GM19025 (cell line): ENCODE measurements at regions not wholly inside any gene's neighbourhood (a gene's known extent, or its start where the extent isn't known, plus 50 kb on each side); places are given as distances from the start of the nearest gene placed in this dataset.

Experiments
- ATAC-seq: cut with Tn5 transposase; IDR thresholded peaks from one replicate; pipeline ENCODE4 v1.9.1; 2021; ENCODE audit warnings: mild to moderate bottlenecking, low read depth, moderate library complexity; ENCODE audit not compliant: unreplicated experiment

GRCh38 chr12:90333939-90334338 lies 621.0 kb downstream of the CCER1 start:
- ATAC-seq, result no peak

GRCh38 chr12:90333424-90333823 lies 621.6 kb downstream of the CCER1 start:
- no peak for ATAC-seq

GRCh38 chr12:90331821-90332220 lies 623.2 kb downstream of the CCER1 start:
- no peak for ATAC-seq

DNA sequence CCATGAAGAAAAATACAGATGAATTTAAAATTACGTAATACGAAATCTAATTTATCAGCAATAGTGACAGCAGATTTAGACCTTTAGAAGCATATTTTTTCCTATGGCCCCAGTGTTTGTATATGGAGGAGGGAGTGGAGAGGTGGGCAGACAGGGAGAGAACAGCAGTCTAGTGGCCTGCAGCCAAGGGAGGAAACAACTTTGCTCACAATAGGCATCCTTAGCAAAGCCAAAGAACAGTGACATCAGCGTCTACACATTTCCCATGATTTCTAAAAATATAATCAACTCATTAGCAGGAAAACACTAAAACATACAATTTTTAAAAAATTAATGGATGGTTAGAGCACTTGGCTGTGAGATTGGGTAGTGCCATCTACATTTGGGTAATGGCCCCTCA lies 622.6 kb upstream of the ATP2B1 start:
- no peak for ATAC-seq

- ATAC-seq, result no peak
Measured at GRCh38 chr12:90327793-90328743, 619.4 kb upstream of the ATP2B1 start.

DNA sequence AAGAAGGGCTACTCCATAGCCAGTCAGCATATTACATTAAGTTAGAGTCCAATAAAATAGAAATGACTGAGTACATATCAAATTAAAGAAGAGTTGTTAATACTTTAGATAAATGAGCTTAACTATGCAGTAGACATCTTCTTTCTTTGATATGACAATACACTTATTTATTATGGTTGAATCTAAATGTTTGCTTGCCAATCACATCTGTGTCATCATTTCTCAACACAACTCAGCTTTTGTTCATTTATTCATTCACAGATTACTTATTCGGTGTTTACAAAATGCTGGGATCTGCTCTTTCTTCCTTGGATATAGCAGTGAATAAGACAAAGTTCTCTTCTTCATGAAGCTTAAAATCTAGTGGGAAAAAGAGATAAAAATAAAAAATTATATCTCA lies 614.6 kb upstream of the ATP2B1 start:
- no peak for ATAC-seq

DNA sequence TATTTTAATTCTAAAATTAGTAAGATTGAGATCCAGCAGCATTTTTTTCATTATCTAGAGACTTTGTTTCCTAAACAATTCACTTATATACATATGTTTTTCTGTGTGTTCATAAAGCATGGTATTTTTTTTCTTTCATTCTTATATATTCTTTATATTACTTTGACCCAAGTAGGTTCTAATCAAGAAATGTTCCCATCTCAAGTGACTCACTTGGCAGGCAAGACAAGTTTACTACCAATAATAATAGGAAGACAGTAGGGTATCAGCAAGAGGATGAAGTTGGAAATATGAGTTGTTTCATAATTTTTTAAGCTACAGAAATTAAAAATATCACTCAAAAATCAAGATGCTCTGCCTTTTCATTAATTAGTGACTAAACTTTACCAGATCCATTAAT lies 613.4 kb upstream of the ATP2B1 start:
- ATAC-seq, result no peak

GRCh38 chr12:90321369-90321768 lies 612.7 kb upstream of the ATP2B1 start:
- no peak for ATAC-seq

DNA sequence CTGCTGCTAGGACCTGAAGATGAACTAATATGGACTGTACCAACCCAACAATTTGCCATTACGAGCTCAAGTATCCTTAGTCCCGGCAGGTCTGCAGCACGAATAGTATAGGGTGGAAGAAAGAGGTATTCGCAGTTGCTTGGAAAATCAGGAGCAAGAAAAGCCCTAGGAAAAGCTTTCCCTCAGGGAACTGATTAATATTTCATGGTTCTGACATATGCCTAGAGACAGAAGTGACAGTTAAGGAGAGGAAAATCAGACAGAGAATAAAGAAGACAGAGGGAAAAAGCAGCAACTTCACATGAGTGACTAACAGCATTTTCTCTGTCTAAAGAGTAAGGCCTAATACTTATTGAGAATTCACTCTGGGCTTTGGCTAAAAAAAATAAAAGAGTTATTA lies 602.9 kb upstream of the ATP2B1 start:
- ATAC-seq, result no peak

- no peak for ATAC-seq
Measured at GRCh38 chr12:90305379-90305778, 596.7 kb upstream of the ATP2B1 start.

GRCh38 chr12:90304231-90304630 lies 595.6 kb upstream of the ATP2B1 start:
- ATAC-seq, result no peak

DNA sequence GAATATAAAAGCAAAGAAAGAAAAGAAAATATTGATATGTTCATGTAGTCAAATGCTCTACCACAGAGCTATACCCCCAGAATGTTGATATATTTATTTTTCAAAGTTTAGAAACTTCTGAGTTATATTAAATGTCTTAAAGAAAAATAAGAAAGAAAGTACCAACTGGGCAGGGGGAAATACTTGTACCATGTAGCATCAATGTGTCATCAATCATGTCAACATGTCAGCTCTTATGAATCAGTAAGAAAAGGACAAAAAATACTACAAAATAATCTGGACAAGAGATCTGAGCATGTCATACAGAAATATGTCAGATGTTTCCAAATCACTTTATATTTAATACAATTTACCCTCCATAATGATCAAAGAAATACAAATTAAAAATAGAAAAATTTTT lies 595.1 kb upstream of the ATP2B1 start:
- ATAC-seq, result no peak

DNA sequence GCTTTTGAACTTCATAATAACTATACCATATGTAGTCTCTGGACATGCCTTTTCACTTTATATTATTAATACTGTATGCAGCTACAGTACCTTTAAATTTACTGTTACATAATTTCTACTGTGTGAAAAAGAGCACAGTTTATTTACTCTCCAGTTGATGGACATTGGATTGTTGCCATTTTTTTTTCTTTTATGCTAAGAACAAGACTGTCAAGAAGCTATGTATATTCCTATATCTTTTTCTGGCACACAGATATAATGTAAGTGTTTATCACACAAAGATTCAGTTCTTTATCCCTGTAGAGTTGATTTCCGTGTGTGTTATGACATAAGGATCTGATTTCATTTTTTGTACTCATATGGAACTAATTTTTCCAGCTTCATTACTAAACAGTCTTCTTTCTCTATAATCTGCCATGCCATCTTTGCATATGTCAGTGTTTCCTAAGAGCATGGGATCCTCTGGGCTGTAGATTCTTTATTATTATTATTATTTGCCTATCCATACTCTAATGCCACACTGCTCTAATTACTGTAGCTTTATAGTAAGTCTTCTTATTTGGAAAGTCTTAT lies 593.0 kb upstream of the ATP2B1 start:
- ATAC-seq, result no peak

DNA sequence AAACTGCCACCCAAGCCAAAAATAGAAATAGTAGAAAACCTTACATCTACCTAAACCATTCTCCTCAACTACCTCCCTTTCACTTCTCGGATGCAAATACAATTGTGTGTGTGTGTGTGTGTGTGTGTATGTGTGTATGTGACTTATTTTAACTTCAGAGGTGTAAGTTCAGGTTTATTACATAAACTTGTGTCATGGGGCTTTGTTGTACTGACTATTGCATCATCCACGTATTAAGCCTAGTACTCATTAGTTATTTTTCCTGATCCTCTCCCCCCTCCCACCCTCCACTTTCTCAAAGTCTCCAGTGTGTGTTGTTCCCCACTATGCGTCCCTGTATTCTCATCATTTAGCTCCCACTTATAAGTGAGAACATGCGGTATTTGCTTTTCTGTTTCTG lies 592.5 kb upstream of the ATP2B1 start:
- ATAC-seq, result no peak

- ATAC-seq, result no peak
Measured at GRCh38 chr12:90299666-90300065, 591.0 kb upstream of the ATP2B1 start.

DNA sequence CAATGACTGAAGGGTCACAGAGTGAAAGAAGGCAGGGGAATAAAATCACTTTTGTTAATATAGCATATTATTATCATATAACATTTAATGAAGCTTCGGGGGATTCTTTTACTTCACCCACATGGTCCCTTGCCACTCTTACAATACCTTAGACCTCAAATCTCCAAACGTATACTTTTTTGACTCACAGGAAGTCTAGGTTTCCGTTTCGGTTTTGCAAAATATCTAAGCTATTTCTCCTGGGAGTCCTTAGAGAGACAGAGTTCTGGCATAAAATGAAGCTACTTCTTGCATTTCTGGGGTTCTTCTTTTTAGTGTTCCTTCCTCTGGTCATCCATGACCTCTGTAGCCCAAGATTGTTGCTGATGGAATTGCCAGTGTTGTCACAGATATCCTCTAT lies 590.5 kb upstream of the ATP2B1 start:
- peak; percentile 89 for ATAC-seq

DNA sequence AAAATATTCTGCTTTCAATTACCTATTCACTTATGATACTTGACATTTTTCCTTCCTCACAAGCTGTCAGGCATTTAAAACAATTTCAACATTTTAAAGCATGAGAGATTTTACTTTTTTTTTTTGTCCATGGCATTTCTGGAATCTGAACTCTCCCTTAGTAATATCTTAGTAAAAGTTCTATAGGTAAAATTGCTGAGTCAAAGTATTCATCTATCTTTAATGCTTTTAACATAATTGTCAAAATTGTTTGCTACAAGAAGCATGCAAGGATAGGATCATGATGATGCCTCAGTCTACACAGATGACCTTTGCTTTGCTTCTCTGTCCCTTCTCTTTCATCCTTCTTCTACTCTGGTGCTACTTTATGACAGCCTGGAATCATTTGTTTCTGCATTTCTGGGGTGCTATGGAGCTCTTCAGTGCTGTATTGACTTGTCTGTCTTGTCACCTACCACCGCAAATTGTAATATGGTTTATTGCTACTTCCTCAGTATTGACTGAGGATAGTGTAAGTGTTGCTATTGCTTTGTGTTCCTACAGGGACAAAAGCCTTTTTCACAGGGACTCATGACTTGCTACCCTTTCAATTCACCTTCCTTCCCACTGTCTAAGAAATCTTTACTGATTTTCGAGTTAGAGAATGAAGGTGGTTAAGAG lies 589.8 kb upstream of the ATP2B1 start:
- no peak for ATAC-seq

- no peak for ATAC-seq
Measured at GRCh38 chr12:90295858-90296257, 587.2 kb upstream of the ATP2B1 start.

DNA sequence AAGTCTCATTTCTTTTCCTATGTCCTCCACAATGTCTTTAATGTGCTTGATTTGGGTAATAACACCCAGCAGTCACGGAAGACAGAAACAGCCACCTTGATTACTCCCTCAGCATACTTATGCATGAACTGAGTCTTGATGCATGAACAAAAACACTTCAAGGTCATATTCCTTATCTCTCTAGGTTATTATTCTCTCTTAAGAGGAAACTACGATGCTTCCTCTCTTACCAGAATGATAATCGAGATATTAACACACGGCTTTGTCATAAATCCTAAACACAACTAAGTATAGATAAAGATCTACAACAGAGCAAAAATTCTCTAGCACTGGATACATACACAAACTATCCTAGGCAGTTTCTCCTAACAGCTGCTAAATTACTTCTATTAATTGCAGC lies 583.5 kb upstream of the ATP2B1 start:
- ATAC-seq, result no peak

DNA sequence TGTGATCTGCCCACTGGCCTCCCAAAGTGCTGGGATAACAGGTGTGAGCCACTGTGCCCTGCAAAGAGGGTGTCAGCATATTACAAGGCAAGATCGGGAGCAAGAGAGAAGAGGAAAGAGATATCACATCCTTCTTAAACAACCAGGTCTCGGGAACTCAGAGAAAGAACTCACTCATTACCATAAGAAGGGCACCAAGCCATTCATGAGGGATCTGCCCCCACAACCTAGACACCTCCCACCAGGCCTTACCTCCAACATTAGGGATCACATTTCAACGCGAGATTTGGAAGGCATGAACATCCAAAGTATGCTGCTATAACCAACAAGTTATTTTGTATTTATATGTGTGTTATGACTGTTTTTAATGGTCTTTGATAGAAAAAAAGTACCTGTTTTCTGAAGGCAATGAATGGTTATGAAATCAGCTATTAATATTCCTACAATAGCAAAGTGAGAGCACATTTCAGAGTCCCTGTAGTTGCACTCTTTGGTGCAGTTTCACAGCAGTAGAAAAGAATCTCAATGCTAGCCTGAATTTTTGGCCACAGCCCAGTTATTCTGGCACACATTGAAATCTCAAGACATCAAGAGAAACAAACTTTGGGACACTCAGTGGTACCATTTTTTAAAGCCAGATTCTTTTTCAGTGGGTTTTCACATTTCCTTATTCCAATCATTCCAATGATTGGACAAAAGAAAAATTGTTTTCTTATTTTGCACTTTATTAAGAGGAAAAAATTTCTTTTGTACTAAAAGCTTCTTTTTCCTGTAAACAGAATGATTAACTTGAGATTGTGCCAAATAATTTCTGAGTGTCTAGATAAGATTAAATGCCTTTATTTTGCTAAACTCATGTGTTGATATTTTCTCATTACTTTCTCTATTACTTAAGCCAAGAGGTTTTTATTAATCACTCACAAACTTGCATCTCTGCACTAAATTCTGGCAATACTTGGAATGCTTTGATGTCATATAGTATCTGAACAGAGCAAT lies 582.6 kb upstream of the ATP2B1 start:
- no peak for ATAC-seq
